ENCODE measurements at regions not wholly inside any gene's neighbourhood (a gene's known extent, or its start where the extent isn't known, plus 50 kb on each side); places are given as distances from the start of the nearest gene placed in this dataset.
"Not testable (repeated sequence)": the region's sequence is repeated elsewhere in the genome, so short reads cannot be mapped to it uniquely, and the experiment has no call there.

GRCh38 chr5:89535411-89535810 is 652.4 kb upstream of the MEF2C start:
- H3K4me1 ChIP-seq, result no peaks in the 10 kb centered on the region
- intact Hi-C loops (cut with DNase I), result no loop called here
- no peak overlapping the region for H3K4me3 ChIP-seq
- no peaks in the 10 kb centered on the region for H3K36me3 ChIP-seq
- TF ChIP-seq POLR2A (IDR thresholded peaks at IDR 0.05) (no peak), CTCF (IDR thresholded peaks at IDR 0.05) (no peak)
- H3K27ac ChIP-seq, result no peak overlapping the region
- H3K27me3 ChIP-seq, result no peaks in the 10 kb centered on the region
- 89 to 90% methylated on average over 2 of the region's 2 CpGs for WGBS, 2 donors
- no peak for DNase-seq
- H3K9me3 ChIP-seq, result no peaks in the 10 kb centered on the region

- H3K9me3 ChIP-seq, result no peaks in the 10 kb centered on the region
- DNase-seq, result no peak
- no peak overlapping the region for H3K4me3 ChIP-seq
- no peaks in the 10 kb centered on the region for H3K27me3 ChIP-seq
- intact Hi-C loops (cut with DNase I), result no loop called here
- no peaks in the 10 kb centered on the region for H3K4me1 ChIP-seq
- TF ChIP-seq POLR2A (IDR thresholded peaks at IDR 0.05) (no peak), CTCF (IDR thresholded peaks at IDR 0.05) (no peak)
- H3K27ac ChIP-seq, result no peak overlapping the region
- H3K36me3 ChIP-seq, result no peaks in the 10 kb centered on the region
Observed at GRCh38 chr5:89534331-89534730, 651.3 kb upstream of the MEF2C start.

- H3K9me3 ChIP-seq, result no peaks in the 10 kb centered on the region
- H3K27ac ChIP-seq, result no peak overlapping the region
- 80 to 87% methylated on average over 3 of the region's 3 CpGs for WGBS, 2 donors
- H3K36me3 ChIP-seq, result no peaks in the 10 kb centered on the region
- H3K4me1 ChIP-seq, result no peaks in the 10 kb centered on the region
- H3K27me3 ChIP-seq, result no peaks in the 10 kb centered on the region
- no peak for TF ChIP-seq CTCF (IDR thresholded peaks at IDR 0.05)
- no peak for TF ChIP-seq POLR2A (IDR thresholded peaks at IDR 0.05)
- no peak overlapping the region for H3K4me3 ChIP-seq
- intact Hi-C loops (cut with DNase I), result no loop called here
- no peak for DNase-seq
Observed at GRCh38 chr5:89524785-89525184, 641.8 kb upstream of the MEF2C start.

- DNase-seq; H3K4me3 ChIP-seq; H3K9me3 ChIP-seq; H3K27ac ChIP-seq; H3K36me3 ChIP-seq; H3K4me1 ChIP-seq; H3K27me3 ChIP-seq; intact Hi-C loops (cut with DNase I): not testable (repeated sequence)
Observed at GRCh38 chr5:89523867-89524266, 640.9 kb upstream of the MEF2C start.

- no peak for TF ChIP-seq POLR2A (IDR thresholded peaks at IDR 0.05)
- TF ChIP-seq CTCF (IDR thresholded peaks at IDR 0.05), result no peak
- Histone ChIP-seq H3K36me3 (no peaks in the 10 kb centered on the region), H3K4me1 (no peaks in the 10 kb centered on the region), H3K4me3 (no peak overlapping the region), H3K27ac (no peak overlapping the region), H3K27me3 (no peaks in the 10 kb centered on the region), H3K9me3 (no peaks in the 10 kb centered on the region)
- intact Hi-C loops (cut with DNase I), result no loop called here
- WGBS, 2 donors, result 72 to 82% methylated on average over 2 of the region's 2 CpGs
- DNase-seq, result no peak
Observed at GRCh38 chr5:89520771-89521170, 637.8 kb upstream of the MEF2C start.

- Histone ChIP-seq H3K27me3 (no peaks in the 10 kb centered on the region), H3K4me1 (no peaks in the 10 kb centered on the region), H3K36me3 (no peaks in the 10 kb centered on the region), H3K9me3 (no peaks in the 10 kb centered on the region), H3K27ac (no peak overlapping the region), H3K4me3 (no peak overlapping the region)
- no peak for TF ChIP-seq POLR2A (IDR thresholded peaks at IDR 0.05)
- no peak for TF ChIP-seq CTCF (IDR thresholded peaks at IDR 0.05)
- DNase-seq, result no peak
- intact Hi-C loops (cut with DNase I), result no loop called here
- WGBS, 2 donors, result 80 to 100% methylated on average over 1 to 3 of the region's 3 CpGs
Observed at GRCh38 chr5:89513299-89514044, 630.5 kb upstream of the MEF2C start.
